GM12878 (cell line): ENCODE measurements at regions not wholly inside any gene's neighbourhood (a gene's known extent, or its start where the extent isn't known, plus 50 kb on each side); places are given as distances from the start of the nearest gene placed in this dataset.
"Not testable (repeated sequence)": the region's sequence is repeated elsewhere in the genome, so short reads cannot be mapped to it uniquely, and the experiment has no call there.

Experiments used
- ATAC-seq: fragments of 200-7000 bp; cut with Tn5 transposase; 3 replicates; pipeline ENCODE4 v1.9.1; 2020; ENCODE audit warnings: mild to moderate bottlenecking, moderate library complexity
- BruUV-seq: library from RNA; stranded (reverse); fragments of 400-500 nt; replicated peaks from 2 replicates; lab custom pipeline; 2021; lab: Mats Ljungman, UMichigan
- CTCF ChIA-PET: fragments of 300-600 bp; sonication (Branson Sonifier 250); formaldehyde crosslinking; extraction: SDS; loops from one replicate; lab custom pipeline; 2021; ENCODE audit warnings: inconsistent platforms; lab: Yijun Ruan, JAX
- POLR2A ChIA-PET: fragments of 350-600 bp; formaldehyde crosslinking; extraction: SDS; loops from one replicate; lab custom pipeline; 2021; ENCODE audit warnings: inconsistent platforms; lab: Charles Lee
- RAD21 ChIA-PET: fragments of 300-600 bp; sonication (Branson Sonifier 250); formaldehyde crosslinking; loops from one replicate; lab custom pipeline; 2023; ENCODE audit warnings: antibody characterized with exemption; ENCODE audit not compliant: unreplicated experiment; lab: Charles Lee
- SMC1A ChIA-PET: fragments of 300-600 bp; sonication (Branson Sonifier 250); formaldehyde crosslinking; loops from one replicate; lab custom pipeline; 2023; ENCODE audit not compliant: unreplicated experiment, uncharacterized antibody; lab: Charles Lee
- DNase-seq: peaks from one replicate; pipeline ENCODE4 v3.0.0-alpha.2; 2011; ENCODE audit warnings: low read depth, low spot score
- FAIRE-seq: peaks from 3 replicates; lab custom pipeline; 2011; peaks lifted over from hg19 to GRCh38; lab: Jason Lieb, UNC
- H2AFZ ChIP-seq: 2 replicates; pipeline ENCODE4 v1.6.0; 2011; ENCODE audit warnings: low read depth, low read length, control low read depth; ENCODE audit not compliant: control insufficient read depth
- H3K27ac ChIP-seq: 2 replicates; pipeline ENCODE4 v1.5.1; 2011; ENCODE audit warnings: control low read depth; ENCODE audit not compliant: control insufficient read depth, insufficient read depth
- H3K27me3 ChIP-seq, 2 experiments: replicated peaks in 1 of 2; 2 replicates each; pipeline versions ENCODE4 v1.6.0 to v1.6.1; 2011; ENCODE audit warnings: low read length in 1 of 2; ENCODE audit not compliant: control insufficient read depth in 2 of 2, insufficient read depth in 2 of 2
- H3K36me3 ChIP-seq, 2 experiments: 2 replicates each; pipeline ENCODE4 v1.5.1; 2011; ENCODE audit warnings: low read length in 1 of 2; ENCODE audit not compliant: control insufficient read depth in 2 of 2, insufficient read depth in 2 of 2
- H3K4me1 ChIP-seq: 2 replicates; pipeline ENCODE4 v1.6.1; 2011; ENCODE audit warnings: mild to moderate bottlenecking, low read length, moderate library complexity, mixed read lengths; ENCODE audit not compliant: control insufficient read depth, insufficient read depth
- H3K4me2 ChIP-seq: 2 replicates; pipeline ENCODE4 v1.6.0; 2011; ENCODE audit warnings: control low read depth; ENCODE audit not compliant: control insufficient read depth, insufficient read depth
- H3K4me3 ChIP-seq: fragments of 200-600 bp; sonication (generic); 2 replicates; pipeline ENCODE4 v1.5.1; 2016
- H3K79me2 ChIP-seq: 2 replicates; pipeline ENCODE4 v1.6.0; 2011; ENCODE audit warnings: low read length; ENCODE audit not compliant: control insufficient read depth, insufficient read depth
- H3K9ac ChIP-seq: 2 replicates; pipeline ENCODE4 v1.8.0; 2011; ENCODE audit warnings: low read length, control low read depth, mixed read lengths; ENCODE audit not compliant: control insufficient read depth, insufficient read depth
- H3K9me3 ChIP-seq: replicated peaks from 3 replicates; pipeline ENCODE4 v1.5.1; 2011; ENCODE audit warnings: mild to moderate bottlenecking, low read length; ENCODE audit not compliant: control insufficient read depth, insufficient read depth
- H4K20me1 ChIP-seq: 2 replicates; pipeline ENCODE4 v1.6.0; 2011; ENCODE audit not compliant: control insufficient read depth, insufficient read depth
- WGBS: methylation state at CpG from one replicate; pipeline ENCODE4 v1.1.6; 2016; ENCODE audit warnings: low lambda C conversion rate; ENCODE audit not compliant: insufficient replicate concordance, insufficient coverage; ENCODE audit errors: missing lambda C conversion rate; 5-methylcytosine and 5-hydroxymethylcytosine counted together
- in situ Hi-C: fragments of 300-500 bp; cut with MboI; formaldehyde crosslinking; loops from 9 replicates; pipeline ENCODE4 v1.14.3; 2018; ENCODE audit warnings: mixed read lengths
- intact Hi-C: fragments of 100-400 bp; cut with micrococcal nuclease; formaldehyde crosslinking; loops from one replicate; pipeline ENCODE4 v1.14.2; 2022; ENCODE audit not compliant: unreplicated experiment

DNA sequence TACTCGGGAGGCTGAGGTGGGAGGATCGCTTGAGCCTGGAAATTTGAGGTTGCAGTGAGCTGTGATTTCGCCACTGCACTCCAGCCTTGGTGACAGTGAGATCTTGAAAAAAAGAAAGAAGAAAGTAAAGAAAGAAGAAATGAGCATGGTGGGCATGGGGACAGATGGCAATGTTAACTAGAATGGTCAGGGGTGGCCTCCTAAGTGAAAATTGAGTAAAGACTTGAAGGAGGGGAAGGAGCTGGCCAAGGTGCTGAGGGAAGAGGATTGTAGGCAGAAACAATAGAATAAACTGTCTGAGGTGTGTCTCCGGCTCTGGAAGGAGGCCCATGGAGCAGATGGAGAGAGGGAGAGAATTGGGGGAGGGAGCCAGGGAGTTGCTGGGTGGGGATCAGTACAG lies 60.1 kb upstream of the METTL14 start:
- H3K36me3 ChIP-seq, FAIRE-seq, SMC1A ChIA-PET, H3K27me3 ChIP-seq, DNase-seq, in situ Hi-C loops, H3K9me3 ChIP-seq, H3K79me2 ChIP-seq, RAD21 ChIA-PET, H3K27ac ChIP-seq, H3K4me3 ChIP-seq, POLR2A ChIA-PET, H3K4me2 ChIP-seq, H3K9ac ChIP-seq, H4K20me1 ChIP-seq, ATAC-seq, CTCF ChIA-PET, H3K4me1 ChIP-seq, intact Hi-C loops, BruUV-seq, H2AFZ ChIP-seq: not testable (repeated sequence)
- 94% methylated on average over 2 of the region's 4 CpGs for WGBS

DNA sequence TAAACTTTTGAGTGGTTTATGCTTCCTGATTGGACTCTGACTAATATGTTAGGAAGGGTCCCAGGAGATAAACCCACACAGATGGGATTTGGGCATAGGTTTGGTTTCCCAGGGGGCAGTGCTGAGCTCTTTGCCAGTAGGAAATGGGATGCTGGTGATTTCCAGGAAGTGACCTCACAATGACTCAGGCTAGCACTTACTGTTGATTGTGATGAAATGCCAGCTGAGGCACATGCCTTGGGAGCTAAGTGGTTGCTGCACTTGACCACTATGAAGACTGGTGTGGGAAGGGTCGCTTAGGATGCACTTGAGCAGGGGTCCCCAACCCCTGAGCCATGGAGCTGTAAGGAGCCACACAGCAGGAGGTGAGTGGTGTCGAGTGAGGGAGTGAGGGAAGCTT lies 55.5 kb upstream of the METTL14 start:
- H3K36me3 ChIP-seq, FAIRE-seq, H3K27ac ChIP-seq, CTCF ChIA-PET, H3K79me2 ChIP-seq, H3K4me1 ChIP-seq, intact Hi-C loops, in situ Hi-C loops, SMC1A ChIA-PET, H2AFZ ChIP-seq, H4K20me1 ChIP-seq, DNase-seq, H3K9me3 ChIP-seq, H3K4me3 ChIP-seq, ATAC-seq, H3K4me2 ChIP-seq, H3K27me3 ChIP-seq, RAD21 ChIA-PET, H3K9ac ChIP-seq, BruUV-seq: not testable (repeated sequence)
- POLR2A ChIA-PET: interaction anchor here (0.6 kb wide), 1 partner anchor 585 kb away, joined by 6 read pairs; no protein-coding TSS in a partner anchor
- 100% methylated on average over 1 of the region's 2 CpGs for WGBS

DNA sequence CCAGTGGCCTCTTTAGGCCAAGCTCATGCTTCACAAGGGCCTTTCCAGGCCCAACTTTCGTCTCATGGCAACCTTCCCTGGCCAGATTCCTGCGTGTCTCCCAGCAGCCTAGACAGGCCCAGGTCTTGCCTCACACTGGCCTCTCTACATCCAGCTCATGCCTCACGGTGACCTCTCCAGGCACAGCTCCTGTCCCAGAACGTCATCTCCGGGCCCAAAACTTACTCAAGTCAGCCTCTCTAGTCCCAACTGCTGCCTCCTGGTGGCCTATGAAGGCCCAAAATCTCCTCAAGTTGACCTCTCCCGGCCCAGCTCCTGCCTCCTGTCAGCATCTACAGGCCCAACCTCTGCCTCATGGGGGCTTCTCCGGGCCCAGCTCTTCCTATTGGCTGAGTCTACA lies 54.3 kb upstream of the METTL14 start:
- H3K9ac ChIP-seq, H3K36me3 ChIP-seq, H3K27ac ChIP-seq, H4K20me1 ChIP-seq, H3K79me2 ChIP-seq, H3K4me3 ChIP-seq, H3K4me1 ChIP-seq, H3K27me3 ChIP-seq, RAD21 ChIA-PET, POLR2A ChIA-PET, intact Hi-C loops, SMC1A ChIA-PET, FAIRE-seq, DNase-seq, H3K9me3 ChIP-seq, ATAC-seq, in situ Hi-C loops, CTCF ChIA-PET, BruUV-seq, H3K4me2 ChIP-seq, H2AFZ ChIP-seq: not testable (repeated sequence)
- WGBS: 88% methylated on average over 3 of the region's 7 CpGs

DNA sequence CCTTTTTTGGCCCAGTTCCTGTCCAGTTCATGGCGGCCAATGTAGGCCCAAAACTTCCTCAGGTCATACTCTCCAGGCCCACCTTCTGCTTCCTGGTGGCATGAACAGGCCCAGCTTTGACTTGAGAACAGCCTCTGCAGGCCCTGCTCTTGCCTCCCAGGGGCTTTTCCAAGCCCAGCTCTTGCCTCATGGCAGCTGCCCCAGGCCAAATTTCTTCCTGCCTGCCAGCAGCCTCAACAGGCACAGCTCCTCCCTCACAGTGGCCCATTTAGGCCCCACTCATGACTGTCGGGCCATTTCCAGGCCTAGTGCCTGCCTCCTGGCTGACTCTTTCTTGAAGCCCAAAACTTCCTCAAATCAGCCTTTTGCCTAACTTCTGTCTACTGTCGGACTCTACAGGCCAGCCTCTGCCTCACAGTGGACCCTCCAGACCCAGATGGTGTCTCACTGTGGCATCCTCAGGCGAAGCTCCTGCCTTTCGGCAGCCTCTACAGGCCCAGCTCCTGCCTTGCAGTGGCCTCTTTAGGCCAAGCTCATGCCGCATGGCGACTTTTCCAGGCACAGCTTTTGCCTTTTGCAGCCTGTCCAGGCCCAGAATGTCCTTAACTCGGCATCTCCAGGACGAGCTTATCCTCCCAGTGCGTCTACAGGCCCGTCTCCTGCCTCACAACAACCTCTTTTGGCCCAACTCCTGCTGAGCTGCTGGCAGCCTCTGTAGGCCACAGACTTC lies 53.7 kb upstream of the METTL14 start:
- H3K9ac ChIP-seq, ATAC-seq, H3K27ac ChIP-seq, H3K4me2 ChIP-seq, H3K36me3 ChIP-seq, in situ Hi-C loops, H4K20me1 ChIP-seq, H3K79me2 ChIP-seq, H3K27me3 ChIP-seq, H3K9me3 ChIP-seq, RAD21 ChIA-PET, CTCF ChIA-PET, H3K4me1 ChIP-seq, DNase-seq, H3K4me3 ChIP-seq, POLR2A ChIA-PET, FAIRE-seq, intact Hi-C loops, BruUV-seq, H2AFZ ChIP-seq, SMC1A ChIA-PET: not testable (repeated sequence)
- WGBS: 97% methylated on average over 10 of the region's 11 CpGs
